Erythroblast (primary cell): ENCODE measurements at regions not wholly inside any gene's neighbourhood (a gene's known extent, or its start where the extent isn't known, plus 50 kb on each side); places are given as distances from the start of the nearest gene placed in this dataset.
A peak's percentile ranks its signal among the peaks of the same experiment; 100 is the strongest.

ENCODE experiments used
- DNase-seq, 2 experiments: peaks; one replicate each; lab custom pipeline; 2025; lab: John Stamatoyannopoulos, UW
- GATA1 ChIP-seq: IDR thresholded peaks from 2 replicates; pipeline ENCODE4 v1.6.1; 2011; ENCODE audit warnings: low read depth, mild to moderate bottlenecking, control low read depth, low read length, moderate library complexity
- POLR2A ChIP-seq: IDR thresholded peaks from 2 replicates; pipeline ENCODE4 v1.6.1; 2011; ENCODE audit warnings: mild to moderate bottlenecking, low read length

DNA sequence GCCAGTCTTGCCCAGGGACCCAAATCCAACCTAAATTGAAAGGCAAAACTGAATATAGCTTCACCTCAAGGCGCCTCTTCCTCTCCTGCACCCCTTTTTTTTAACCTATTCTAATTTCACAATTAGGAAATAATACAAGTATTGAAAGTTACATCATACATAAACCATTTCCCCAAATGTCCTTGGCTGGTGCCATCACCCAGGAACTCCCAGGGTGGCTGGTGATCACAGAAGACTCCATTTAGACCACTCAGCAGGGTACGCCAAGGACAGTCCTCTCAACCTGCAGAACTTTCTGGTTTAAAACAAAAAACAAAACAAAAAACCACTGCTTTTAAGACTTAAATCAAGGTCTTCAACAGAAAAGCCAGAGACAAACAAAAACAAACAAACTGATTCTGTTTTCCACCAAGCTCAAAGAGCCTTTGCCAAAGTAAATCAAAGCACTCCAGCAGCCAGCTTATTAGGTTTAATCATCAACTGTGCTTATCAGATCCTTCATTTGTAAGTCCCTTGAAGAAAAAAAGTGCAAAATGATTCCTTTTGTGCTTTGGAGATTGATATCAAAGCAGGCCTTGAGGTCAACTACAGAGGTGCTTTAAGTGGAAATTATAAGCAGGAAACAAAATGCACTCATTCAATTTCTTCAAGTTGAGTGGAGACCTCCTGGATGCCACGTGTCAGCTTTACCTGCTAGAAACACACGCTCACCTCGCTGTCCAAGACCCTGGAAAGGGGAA lies 113.0 kb downstream of the ETS2 start:
- TF ChIP-seq POLR2A (no peak), GATA1 (no peak)
- DNase-seq = no peak

- no peak for DNase-seq
- TF ChIP-seq GATA1 = no peak
- no peak for TF ChIP-seq POLR2A
Observed at GRCh38 chr21:38917043-38917774, 111.5 kb downstream of the ETS2 start.

- no peak for TF ChIP-seq GATA1
- no peak for TF ChIP-seq POLR2A
- no peak for DNase-seq
Observed at GRCh38 chr21:38916214-38916964, 110.7 kb downstream of the ETS2 start.

DNA sequence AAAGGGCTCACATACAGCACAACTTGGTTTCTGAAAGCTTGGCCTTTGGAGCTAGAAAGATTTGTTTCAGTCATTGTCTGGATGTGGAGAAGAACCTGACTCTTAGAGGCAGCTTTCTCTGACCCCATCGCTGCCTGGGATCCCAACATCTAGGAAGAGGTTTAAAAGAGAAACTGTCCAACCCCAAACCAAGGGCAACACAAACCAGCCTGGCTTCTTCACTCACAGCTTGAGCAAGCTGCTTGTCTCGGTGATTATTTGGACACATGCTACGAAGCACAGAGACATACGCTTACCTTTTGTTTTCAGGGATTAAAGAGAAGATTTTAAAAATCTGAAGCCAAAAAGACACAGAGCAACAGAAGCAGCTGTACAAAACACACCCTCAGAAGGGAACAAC lies 109.8 kb downstream of the ETS2 start:
- no peak for DNase-seq
- TF ChIP-seq GATA1 (no peak), POLR2A (no peak)

DNA sequence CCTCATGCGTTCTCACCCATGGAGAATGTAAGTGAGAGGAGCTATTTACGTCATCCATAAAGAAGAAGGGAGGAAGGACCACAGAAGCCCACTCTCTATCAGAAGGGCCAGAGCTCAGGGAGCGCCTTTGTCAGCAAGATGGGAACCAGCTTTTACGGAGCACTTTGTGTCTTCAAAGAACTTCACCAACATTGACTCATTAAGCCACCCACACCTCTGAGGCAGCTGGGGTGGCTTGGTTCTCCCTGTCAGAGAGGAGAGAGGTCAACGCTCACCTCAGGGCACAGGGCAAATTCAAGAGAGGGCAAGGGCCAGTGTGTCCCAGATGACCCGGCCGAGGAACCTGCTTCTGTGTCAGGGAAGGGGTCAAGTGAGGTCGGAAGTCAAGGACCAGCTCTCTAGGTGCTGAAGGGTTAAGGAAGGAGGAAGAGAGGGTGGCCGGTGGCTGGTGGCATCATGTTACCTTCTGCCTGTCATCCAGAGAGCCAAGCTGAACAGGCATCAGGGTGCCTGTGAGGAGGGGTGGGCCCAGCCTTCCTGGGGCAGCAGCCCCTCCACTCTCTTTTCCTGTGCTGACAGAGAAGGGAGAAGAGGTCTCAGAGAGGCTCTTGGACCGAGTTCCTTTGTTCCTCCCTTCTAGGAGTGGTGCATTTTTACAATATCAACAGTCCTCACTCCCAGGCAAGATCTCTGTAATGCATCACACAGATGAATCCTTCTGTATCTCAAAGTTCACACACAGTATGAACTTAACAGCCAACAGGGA lies 109.0 kb downstream of the ETS2 start:
- DNase-seq = peak in 1 of 2 experiments; percentile 32
- no peak for TF ChIP-seq GATA1

DNA sequence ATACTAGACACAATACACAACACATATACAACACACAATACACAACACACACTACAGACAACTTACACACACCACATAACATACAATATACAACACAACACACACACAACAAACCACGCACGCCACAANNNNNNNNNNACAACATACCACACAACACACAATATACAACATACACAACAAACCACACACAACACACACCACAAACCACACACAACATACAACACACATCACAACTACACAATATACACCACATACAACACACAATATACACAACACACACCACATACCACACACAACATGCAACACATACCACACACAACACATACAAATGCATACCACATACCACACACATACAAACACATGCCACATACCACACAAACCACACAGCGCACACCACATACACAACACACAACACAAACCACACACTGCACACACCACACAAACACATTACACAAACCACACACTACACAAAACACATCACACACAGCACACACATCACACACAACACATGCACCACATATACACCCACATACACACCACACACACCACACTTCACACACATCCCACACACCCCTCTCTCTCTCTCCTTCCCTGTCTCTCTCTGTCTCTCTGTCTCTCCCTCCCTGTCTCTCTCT lies 108.3 kb downstream of the ETS2 start:
- TF ChIP-seq POLR2A = no peak
- no peak for TF ChIP-seq GATA1
- peak; percentile 36 to 55 for DNase-seq

- TF ChIP-seq POLR2A (no peak), GATA1 (no peak)
- DNase-seq = peak; percentile 36 to 72
Observed at GRCh38 chr21:38913120-38913892, 107.6 kb downstream of the ETS2 start.

DNA sequence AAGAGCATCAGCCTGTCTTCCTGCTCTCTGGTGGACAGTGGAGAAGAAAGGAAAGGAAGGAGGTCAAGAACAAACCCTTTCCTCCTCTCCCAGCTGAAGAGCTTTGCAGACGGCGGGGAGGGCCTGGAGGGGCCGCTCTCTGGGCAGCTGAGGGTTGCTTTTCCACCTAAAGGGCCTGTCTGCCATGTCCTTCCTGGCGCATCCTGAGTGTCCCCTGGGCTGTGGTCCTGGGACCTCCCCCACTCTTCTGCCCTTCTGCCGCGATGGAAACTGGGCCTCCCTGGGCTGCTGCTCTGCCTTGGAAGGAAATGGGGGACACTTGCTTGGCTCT lies 107.0 kb downstream of the ETS2 start:
- DNase-seq = no peak
- TF ChIP-seq GATA1 (no peak), POLR2A (no peak)

- no peak for DNase-seq
- TF ChIP-seq GATA1 (no peak), POLR2A (no peak)
Observed at GRCh38 chr21:38912102-38912629, 106.4 kb downstream of the ETS2 start.

DNA sequence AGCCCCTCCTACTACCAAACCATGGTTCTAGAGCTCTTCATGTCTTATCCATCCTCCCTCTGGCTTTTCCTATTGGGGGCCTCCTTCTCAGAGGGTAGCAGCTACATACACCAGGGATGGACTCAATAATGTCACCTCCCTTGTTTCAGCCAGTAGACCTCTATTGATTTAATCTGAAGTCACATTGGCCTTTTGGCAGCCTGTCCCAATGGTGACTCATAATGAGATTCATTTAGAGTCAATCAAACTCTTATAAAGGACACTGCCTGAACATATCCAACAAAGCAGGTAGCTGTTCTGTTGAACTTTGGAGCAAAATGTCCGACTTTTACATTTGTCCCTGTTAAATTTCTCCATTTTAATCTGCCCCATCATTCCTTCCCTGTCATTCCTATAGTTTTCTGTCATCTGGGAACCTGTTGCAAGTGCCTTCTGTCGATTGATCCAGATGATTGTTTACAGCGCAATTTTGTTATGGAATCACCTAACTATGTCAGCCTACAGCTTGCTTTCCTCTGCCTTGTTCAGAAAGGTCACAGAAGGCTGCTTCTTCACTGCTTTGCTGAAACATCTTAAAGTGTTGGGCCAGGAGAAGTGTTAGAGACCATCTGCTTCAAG lies 105.9 kb downstream of the ETS2 start:
- TF ChIP-seq POLR2A (no peak), GATA1 (no peak)
- no peak for DNase-seq

GRCh38 chr21:38910390-38911067 lies 104.8 kb downstream of the ETS2 start:
- TF ChIP-seq POLR2A = no peak
- no peak for TF ChIP-seq GATA1
- DNase-seq = no peak
